IMR-90 (cell line): ENCODE measurements at regions not wholly inside any gene's neighbourhood (a gene's known extent, or its start where the extent isn't known, plus 50 kb on each side); places are given as distances from the start of the nearest gene placed in this dataset.

Experiments used
- ATAC-seq: fragments of 200-7000 bp; cut with Tn5 transposase; 2 replicates; pipeline ENCODE4 v1.9.1; 2020; ENCODE audit warnings: low read depth, mild to moderate bottlenecking, moderate library complexity
- BruUV-seq: library from RNA; stranded (reverse); fragments of 400-500 nt; replicated peaks from 2 replicates; lab custom pipeline; 2021; lab: Mats Ljungman, UMichigan
- CTCF ChIA-PET: fragments of 300-600 bp; formaldehyde crosslinking; extraction: SDS; loops from one replicate; lab custom pipeline; 2021; ENCODE audit warnings: antibody characterized with exemption; lab: Yijun Ruan, JAX
- POLR2A ChIA-PET: fragments of 300-600 bp; sonication (Branson Sonifier 250); formaldehyde crosslinking; loops from one replicate; lab custom pipeline; 2022; ENCODE audit warnings: antibody characterized with exemption; ENCODE audit not compliant: unreplicated experiment; lab: Charles Lee
- DNase-seq: peaks from one replicate; pipeline ENCODE4 v3.0.0; 2013
- H2AFZ ChIP-seq: replicated peaks from 2 replicates; pipeline ENCODE3; 2013; ENCODE audit warnings: low read length, mild to moderate bottlenecking; ENCODE audit not compliant: poor library complexity
- H2AK5ac ChIP-seq: 2 replicates; pipeline ENCODE4 v1.6.1; 2013; ENCODE audit warnings: low read depth, low read length, inconsistent platforms
- H2AK9ac ChIP-seq: replicated peaks from 2 replicates; pipeline ENCODE3; 2013; ENCODE audit warnings: mild to moderate bottlenecking, low read depth, low read length, moderate library complexity; ENCODE audit not compliant: poor library complexity
- H2BK120ac ChIP-seq: 2 replicates; pipeline ENCODE4 v1.6.1; 2013; ENCODE audit warnings: low read depth, low read length, inconsistent platforms
- H2BK15ac ChIP-seq: 3 replicates; pipeline ENCODE4 v1.6.1; 2013; ENCODE audit warnings: low read depth, low read length, inconsistent platforms
- H2BK20ac ChIP-seq: 2 replicates; pipeline ENCODE4 v1.6.1; 2013; ENCODE audit warnings: low read depth, mild to moderate bottlenecking, inconsistent platforms, low read length, moderate library complexity
- H2BK5ac ChIP-seq: 2 replicates; pipeline ENCODE4 v1.6.1; 2013; ENCODE audit warnings: mild to moderate bottlenecking, low read depth, low read length, inconsistent platforms; ENCODE audit not compliant: poor library complexity, severe bottlenecking
- H3K14ac ChIP-seq: replicated peaks from 2 replicates; pipeline ENCODE4 v1.6.1; 2013; ENCODE audit warnings: low read depth, low read length, inconsistent platforms
- H3K18ac ChIP-seq: 2 replicates; pipeline ENCODE4 v1.6.1; 2013; ENCODE audit warnings: low read depth, low read length, control low read depth
- H3K23ac ChIP-seq: 2 replicates; pipeline ENCODE4 v1.6.1; 2013; ENCODE audit warnings: low read depth, low read length, inconsistent platforms
- H3K27ac ChIP-seq: 2 replicates; pipeline ENCODE4 v1.5.1; 2013; ENCODE audit warnings: mild to moderate bottlenecking, control low read depth, low read length; ENCODE audit not compliant: insufficient read depth
- H3K27me3 ChIP-seq: 2 replicates; pipeline ENCODE4 v1.6.1; 2013; ENCODE audit warnings: low read length; ENCODE audit not compliant: control insufficient read depth, insufficient read depth
- H3K36me3 ChIP-seq: 2 replicates; pipeline ENCODE4 v1.6.1; 2013; ENCODE audit warnings: low read length, mixed read lengths; ENCODE audit not compliant: control insufficient read depth, insufficient read depth
- H3K4ac ChIP-seq: 2 replicates; pipeline ENCODE4 v1.6.1; 2013; ENCODE audit warnings: low read depth, low read length, inconsistent platforms
- H3K4me1 ChIP-seq: 2 replicates; pipeline ENCODE4 v1.6.1; 2013; ENCODE audit warnings: low read length, mixed read lengths; ENCODE audit not compliant: control insufficient read depth, insufficient read depth
- H3K4me2 ChIP-seq: 2 replicates; pipeline ENCODE4 v1.6.1; 2013; ENCODE audit warnings: low read depth, mild to moderate bottlenecking, control low read depth, low read length, moderate library complexity
- H3K4me3 ChIP-seq: 2 replicates; pipeline ENCODE4 v1.5.1; 2013; ENCODE audit warnings: low read depth, mild to moderate bottlenecking, control low read depth, low read length, moderate library complexity; ENCODE audit not compliant: insufficient read depth
- H3K56ac ChIP-seq: 2 replicates; pipeline ENCODE4 v1.6.1; 2013; ENCODE audit warnings: low read length, inconsistent platforms; ENCODE audit not compliant: insufficient read depth; ENCODE audit errors: extremely low read depth
- H3K79me1 ChIP-seq, 2 experiments: 2 replicates each; pipeline ENCODE4 v1.6.1; 2013; ENCODE audit warnings: low read length in 2 of 2, inconsistent platforms in 1 of 2, low read depth in 1 of 2
- H3K9ac ChIP-seq: 2 replicates; pipeline ENCODE4 v1.6.1; 2013; ENCODE audit warnings: low read depth, low read length, control low read depth
- H3K9me1 ChIP-seq: 2 replicates; pipeline ENCODE4 v1.6.1; 2013; ENCODE audit warnings: low read length, inconsistent platforms; ENCODE audit not compliant: insufficient read depth
- H3K9me3 ChIP-seq: 2 replicates; pipeline ENCODE4 v1.6.1; 2013; ENCODE audit warnings: low read length; ENCODE audit not compliant: control insufficient read depth, insufficient read depth
- H4K20me1 ChIP-seq: 2 replicates; pipeline ENCODE4 v1.6.1; 2013; ENCODE audit warnings: low read length, inconsistent platforms; ENCODE audit not compliant: insufficient read depth
- H4K5ac ChIP-seq: 2 replicates; pipeline ENCODE4 v1.6.1; 2013; ENCODE audit warnings: mild to moderate bottlenecking, low read depth, low read length, control low read depth
- H4K8ac ChIP-seq, 2 experiments: 2 replicates each; pipeline ENCODE4 v1.6.1; 2013; ENCODE audit warnings: low read depth in 2 of 2, low read length in 2 of 2, control low read depth in 1 of 2, inconsistent platforms in 1 of 2
- H4K91ac ChIP-seq: 2 replicates; pipeline ENCODE4 v1.6.1; 2013; ENCODE audit warnings: low read depth, low read length, inconsistent platforms; ENCODE audit not compliant: insufficient read depth
- BHLHE40 ChIP-seq: fragments of 150-350 bp; IDR thresholded peaks from 2 replicates; pipeline ENCODE4 v1.6.1; 2016; ENCODE audit warnings: mild to moderate bottlenecking, low read depth, low read length
- ELK1 ChIP-seq: fragments of 150-350 bp; IDR thresholded peaks from 2 replicates; pipeline ENCODE4 v1.6.1; 2016; ENCODE audit warnings: low read depth, mild to moderate bottlenecking, low read length, moderate library complexity, borderline replicate concordance
- RAD21 ChIP-seq: IDR thresholded peaks from 2 replicates; pipeline ENCODE4 v1.6.1; 2012; ENCODE audit warnings: low read length, improper control_type of control experiment
- RFX5 ChIP-seq: IDR thresholded peaks from 2 replicates; pipeline ENCODE4 v1.8.0; 2012; ENCODE audit warnings: low read depth, mild to moderate bottlenecking, low read length, moderate library complexity
- whole genome bisulfite sequencing, 2 experiments: methylation state at CpG; one replicate each; pipeline versions ENCODE4 v1.1.5 to v1.1.7; 2013; ENCODE audit warnings: missing lambda C conversion rate in 2 of 2; ENCODE audit not compliant: insufficient read length in 1 of 2; ENCODE audit errors: extremely low coverage in 2 of 2; 5-methylcytosine and 5-hydroxymethylcytosine counted together
- dilution Hi-C: fragments of 300-500 bp; cut with HindIII; formaldehyde crosslinking; loops from one replicate; pipeline ENCODE4 v1.14.3; 2018; ENCODE audit warnings: low sequenced_read_pairs; ENCODE audit not compliant: unreplicated experiment
- in situ Hi-C: fragments of 300-500 bp; cut with MboI; formaldehyde crosslinking; loops from 3 replicates; pipeline ENCODE4 v1.14.3; 2019; ENCODE audit warnings: low sequenced_read_pairs, inconsistent platforms, mixed read lengths
- intact Hi-C: fragments of 100-400 bp; cut with micrococcal nuclease; formaldehyde crosslinking; loops from 2 replicates; pipeline ENCODE4 v1.10.0; 2022
- TF ChIP-seq, protein P1 (sequence below): conservative IDR thresholded peaks from 2 replicates; pipeline ENCODE4 v1.5.1; 2012; ENCODE audit warnings: mild to moderate bottlenecking, low read depth, low read length, improper control_type of control experiment
- TF ChIP-seq, protein P2 (sequence below): fragments of 150-350 bp; IDR thresholded peaks from 2 replicates; pipeline ENCODE4 v1.6.1; 2017; ENCODE audit warnings: mild to moderate bottlenecking, antibody characterized with exemption, low read length, low read depth

- no peak overlapping the region for H3K9ac ChIP-seq
- H2BK20ac ChIP-seq, result no peak overlapping the region
- WGBS, 2 experiments, result 40% methylated on average over 2 of the region's 16 CpGs; no CpG with 5 or more reads in 1 of the 2 experiments
- H3K23ac ChIP-seq, result no peak overlapping the region
- CTCF ChIA-PET, result no interaction called here
- H3K27ac ChIP-seq, result no peak overlapping the region
- no peaks in the 10 kb centered on the region for H3K4me1 ChIP-seq
- H3K27me3 ChIP-seq, result no peaks in the 10 kb centered on the region
- H2BK120ac ChIP-seq, result no peak overlapping the region
- in situ Hi-C loops (no loop called here), intact Hi-C loops (no loop called here), dilution Hi-C loops (no loop called here)
- H3K36me3 ChIP-seq, result no peaks in the 10 kb centered on the region
- H2AK5ac ChIP-seq, result no peak overlapping the region
- TF ChIP-seq, protein P1, sequence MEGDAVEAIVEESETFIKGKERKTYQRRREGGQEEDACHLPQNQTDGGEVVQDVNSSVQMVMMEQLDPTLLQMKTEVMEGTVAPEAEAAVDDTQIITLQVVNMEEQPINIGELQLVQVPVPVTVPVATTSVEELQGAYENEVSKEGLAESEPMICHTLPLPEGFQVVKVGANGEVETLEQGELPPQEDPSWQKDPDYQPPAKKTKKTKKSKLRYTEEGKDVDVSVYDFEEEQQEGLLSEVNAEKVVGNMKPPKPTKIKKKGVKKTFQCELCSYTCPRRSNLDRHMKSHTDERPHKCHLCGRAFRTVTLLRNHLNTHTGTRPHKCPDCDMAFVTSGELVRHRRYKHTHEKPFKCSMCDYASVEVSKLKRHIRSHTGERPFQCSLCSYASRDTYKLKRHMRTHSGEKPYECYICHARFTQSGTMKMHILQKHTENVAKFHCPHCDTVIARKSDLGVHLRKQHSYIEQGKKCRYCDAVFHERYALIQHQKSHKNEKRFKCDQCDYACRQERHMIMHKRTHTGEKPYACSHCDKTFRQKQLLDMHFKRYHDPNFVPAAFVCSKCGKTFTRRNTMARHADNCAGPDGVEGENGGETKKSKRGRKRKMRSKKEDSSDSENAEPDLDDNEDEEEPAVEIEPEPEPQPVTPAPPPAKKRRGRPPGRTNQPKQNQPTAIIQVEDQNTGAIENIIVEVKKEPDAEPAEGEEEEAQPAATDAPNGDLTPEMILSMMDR, result no peak
- TF ChIP-seq ELK1 (no peak), RFX5 (no peak), RAD21 (no peak), BHLHE40 (no peak)
- TF ChIP-seq, protein P2, sequence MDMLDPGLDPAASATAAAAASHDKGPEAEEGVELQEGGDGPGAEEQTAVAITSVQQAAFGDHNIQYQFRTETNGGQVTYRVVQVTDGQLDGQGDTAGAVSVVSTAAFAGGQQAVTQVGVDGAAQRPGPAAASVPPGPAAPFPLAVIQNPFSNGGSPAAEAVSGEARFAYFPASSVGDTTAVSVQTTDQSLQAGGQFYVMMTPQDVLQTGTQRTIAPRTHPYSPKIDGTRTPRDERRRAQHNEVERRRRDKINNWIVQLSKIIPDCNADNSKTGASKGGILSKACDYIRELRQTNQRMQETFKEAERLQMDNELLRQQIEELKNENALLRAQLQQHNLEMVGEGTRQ, result no peak
- H3K56ac ChIP-seq, result no peak overlapping the region
- H3K18ac ChIP-seq, result no peak overlapping the region
- no peak overlapping the region for H2BK5ac ChIP-seq
- no peaks in the 10 kb centered on the region for H3K79me1 ChIP-seq
- H3K4me2 ChIP-seq, result no peak overlapping the region
- no TSS peak for BruUV-seq
- H4K8ac ChIP-seq, result no peak overlapping the region
- H2AK9ac ChIP-seq, result no peak overlapping the region
- no peak overlapping the region for H3K14ac ChIP-seq
- H3K4ac ChIP-seq, result no peak overlapping the region
- H4K20me1 ChIP-seq, result no peaks in the 10 kb centered on the region
- no peak overlapping the region for H2AFZ ChIP-seq
- H3K9me1 ChIP-seq, result no peaks in the 10 kb centered on the region
- H4K5ac ChIP-seq, result no peak overlapping the region
- DNase-seq (no peak), ATAC-seq (no peak)
- no peak overlapping the region for H3K4me3 ChIP-seq
- no peak overlapping the region for H2BK15ac ChIP-seq
- H4K91ac ChIP-seq, result no peak overlapping the region
- POLR2A ChIA-PET, result no interaction called here
- peaks cover 39% of the 10 kb centered on the region for H3K9me3 ChIP-seq
Measured at GRCh38 chr6:167476844-167477595, 152.1 kb downstream of the TTLL2 start.
